ENCODE measurements at regions not wholly inside any gene's neighbourhood (a gene's known extent, or its start where the extent isn't known, plus 50 kb on each side); places are given as distances from the start of the nearest gene placed in this dataset.

DNA sequence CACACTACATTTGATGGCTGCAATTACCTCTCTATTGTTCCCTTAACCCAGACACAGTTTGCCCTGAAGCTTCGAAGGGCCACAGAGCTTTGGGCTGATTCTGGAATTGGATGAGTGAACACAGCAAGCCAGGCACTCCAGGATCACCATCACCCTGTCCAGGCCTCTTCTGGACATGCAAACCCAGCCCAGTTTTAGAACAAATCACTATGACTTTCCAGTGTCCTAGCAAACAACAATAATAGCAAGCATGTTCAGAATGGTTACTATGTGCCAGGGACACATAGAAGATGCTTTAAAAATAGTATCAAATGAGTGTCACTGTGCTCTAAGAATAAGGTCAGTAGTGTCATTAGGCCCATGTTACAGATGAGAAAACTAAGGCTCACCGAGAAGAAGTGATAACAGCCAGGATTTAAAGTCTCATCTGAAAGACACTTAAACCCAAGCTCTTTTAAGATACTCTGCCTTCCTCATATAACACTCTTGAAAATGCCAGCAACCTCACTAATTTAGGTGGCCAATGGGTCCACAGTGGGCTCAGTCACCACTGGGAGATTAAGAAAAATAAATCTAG lies 191.7 kb upstream of the STK17B start:
- TF ChIP-seq EP300 (IDR thresholded peaks at IDR 0.05; ENCODE audit: low read depth): no peak
- TF ChIP-seq, protein P1, sequence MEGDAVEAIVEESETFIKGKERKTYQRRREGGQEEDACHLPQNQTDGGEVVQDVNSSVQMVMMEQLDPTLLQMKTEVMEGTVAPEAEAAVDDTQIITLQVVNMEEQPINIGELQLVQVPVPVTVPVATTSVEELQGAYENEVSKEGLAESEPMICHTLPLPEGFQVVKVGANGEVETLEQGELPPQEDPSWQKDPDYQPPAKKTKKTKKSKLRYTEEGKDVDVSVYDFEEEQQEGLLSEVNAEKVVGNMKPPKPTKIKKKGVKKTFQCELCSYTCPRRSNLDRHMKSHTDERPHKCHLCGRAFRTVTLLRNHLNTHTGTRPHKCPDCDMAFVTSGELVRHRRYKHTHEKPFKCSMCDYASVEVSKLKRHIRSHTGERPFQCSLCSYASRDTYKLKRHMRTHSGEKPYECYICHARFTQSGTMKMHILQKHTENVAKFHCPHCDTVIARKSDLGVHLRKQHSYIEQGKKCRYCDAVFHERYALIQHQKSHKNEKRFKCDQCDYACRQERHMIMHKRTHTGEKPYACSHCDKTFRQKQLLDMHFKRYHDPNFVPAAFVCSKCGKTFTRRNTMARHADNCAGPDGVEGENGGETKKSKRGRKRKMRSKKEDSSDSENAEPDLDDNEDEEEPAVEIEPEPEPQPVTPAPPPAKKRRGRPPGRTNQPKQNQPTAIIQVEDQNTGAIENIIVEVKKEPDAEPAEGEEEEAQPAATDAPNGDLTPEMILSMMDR (IDR thresholded peaks at IDR 0.05): no peak
- no peak for TF ChIP-seq POLR2A (IDR thresholded peaks at IDR 0.05)

All from transverse colon (tissue), 3 donors.